ENCODE measurements at regions not wholly inside any gene's neighbourhood (a gene's known extent, or its start where the extent isn't known, plus 50 kb on each side); places are given as distances from the start of the nearest gene placed in this dataset.

DNA sequence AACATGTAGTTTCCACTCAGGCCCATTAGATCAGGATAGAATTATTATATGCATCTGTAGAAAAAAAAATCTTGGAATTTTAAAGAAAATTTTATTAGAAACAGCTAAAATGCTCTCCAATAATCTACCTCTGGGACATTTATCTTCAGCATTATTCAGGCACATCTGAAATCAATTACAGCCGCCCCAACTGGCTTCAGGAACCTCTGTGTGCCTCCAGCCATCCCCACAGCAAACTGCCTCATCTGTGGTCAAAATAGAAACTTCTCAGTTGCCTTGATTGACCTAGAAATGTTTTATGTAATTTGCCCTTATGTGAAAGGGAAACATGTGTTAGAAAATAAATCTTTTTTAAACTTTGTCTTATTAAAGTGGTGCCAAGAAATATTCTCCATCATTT lies 120.1 kb upstream of the LPAR1 start:
- FAIRE-seq = no peak

GRCh38 chr9:111154081-111154562 lies 115.9 kb upstream of the LPAR1 start:
- no peak for DNase-seq (ENCODE audit: insufficient read length, low spot score)
- FAIRE-seq = no peak
- no peak for TF ChIP-seq TAF1 (IDR thresholded peaks at IDR 0.05; ENCODE audit: low read depth, low read length)
- TF ChIP-seq POLR2AphosphoS5 (IDR thresholded peaks at IDR 0.05; ENCODE audit: low read depth, low read length) = no peak
- TF ChIP-seq POLR2A (IDR thresholded peaks at IDR 0.05; ENCODE audit: low read depth, low read length) = no peak
- TF ChIP-seq PAX5 (IDR thresholded peaks at IDR 0.05; ENCODE audit: insufficient read depth, low read length, severe bottlenecking) = no peak
- no peak for TF ChIP-seq POU2F2 (IDR thresholded peaks at IDR 0.05; ENCODE audit: low read depth, low read length)
- TF ChIP-seq SPI1 (IDR thresholded peaks at IDR 0.05; ENCODE audit: low read depth, low read length) = no peak

More for the DNA sequence above, 120.1 kb upstream of the LPAR1 start:
- TF ChIP-seq POLR2AphosphoS5 (IDR thresholded peaks at IDR 0.05; ENCODE audit: low read depth, low read length) (no peak), SPI1 (IDR thresholded peaks at IDR 0.05; ENCODE audit: low read depth, low read length) (no peak), PAX5 (IDR thresholded peaks at IDR 0.05; ENCODE audit: insufficient read depth, low read length, severe bottlenecking) (no peak)
- DNase-seq (ENCODE audit: insufficient read length, low spot score) = no peak

DNA sequence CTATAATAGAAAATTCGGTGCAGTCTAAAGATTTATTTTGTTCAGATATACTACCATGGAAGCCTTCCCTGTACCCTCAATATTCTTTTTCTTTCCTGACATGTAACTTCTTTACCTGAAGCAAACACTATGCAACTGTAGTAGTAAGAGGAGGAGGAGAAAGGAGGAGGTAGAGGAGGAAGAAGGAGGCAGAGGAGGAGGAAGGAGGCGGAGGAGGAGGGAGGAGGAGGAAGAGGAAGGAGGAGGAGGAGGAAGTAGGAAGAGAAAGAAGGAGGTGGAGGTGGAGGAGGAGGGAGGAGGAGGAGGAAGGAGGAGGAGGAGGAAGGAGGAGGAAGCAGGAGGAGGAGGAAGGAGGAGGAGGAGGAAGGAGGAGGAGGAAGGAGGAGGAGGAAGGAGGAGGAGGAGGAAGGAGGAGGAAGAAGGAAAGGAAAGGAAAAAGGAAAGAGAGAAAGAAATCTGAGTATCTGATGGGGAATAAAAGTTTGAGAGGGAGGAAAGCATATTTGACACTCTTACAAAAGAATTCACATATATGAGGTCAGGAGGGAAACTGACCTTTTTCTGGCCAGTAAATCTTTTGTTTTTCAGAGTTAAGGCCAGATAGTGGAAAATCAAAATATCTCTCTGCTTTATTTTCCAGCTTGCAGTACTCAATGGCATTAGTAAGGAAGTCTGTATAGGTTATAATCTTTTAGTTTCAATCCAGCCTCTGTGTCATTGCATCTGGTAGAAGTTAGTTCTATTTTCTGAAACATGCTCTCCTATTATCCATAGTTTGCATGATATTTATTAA lies 114.5 kb upstream of the LPAR1 start:
- no peak for DNase-seq (ENCODE audit: insufficient read length, low spot score)
- TF ChIP-seq POLR2A (IDR thresholded peaks at IDR 0.05; ENCODE audit: low read depth, low read length) (no peak), POLR2AphosphoS5 (IDR thresholded peaks at IDR 0.05; ENCODE audit: low read depth, low read length) (no peak), PAX5 (IDR thresholded peaks at IDR 0.05; ENCODE audit: insufficient read depth, low read length, severe bottlenecking) (no peak), POU2F2 (IDR thresholded peaks at IDR 0.05; ENCODE audit: low read depth, low read length) (no peak), TAF1 (IDR thresholded peaks at IDR 0.05; ENCODE audit: low read depth, low read length) (no peak), SPI1 (IDR thresholded peaks at IDR 0.05; ENCODE audit: low read depth, low read length) (no peak)
- FAIRE-seq = no peak

DNA sequence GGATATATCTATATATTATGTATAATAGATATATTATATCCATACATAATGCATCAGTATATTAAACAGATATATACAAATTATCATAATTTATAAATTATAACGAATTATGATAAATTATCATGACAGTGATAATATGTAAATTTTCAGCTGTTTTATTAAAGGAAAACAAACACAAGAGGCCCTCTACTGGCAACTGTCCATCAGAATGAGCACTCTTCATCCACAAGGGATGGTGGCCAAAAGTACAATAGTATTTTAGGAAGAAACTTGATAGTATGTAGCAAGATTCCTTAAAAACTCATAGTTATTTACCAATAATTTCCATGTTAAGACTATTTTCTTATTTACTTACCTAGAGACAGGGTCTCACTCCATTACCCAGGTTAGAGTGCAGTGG lies 113.3 kb upstream of the LPAR1 start:
- FAIRE-seq = no peak
- no peak for DNase-seq (ENCODE audit: insufficient read length, low spot score)
- TF ChIP-seq SPI1 (IDR thresholded peaks at IDR 0.05; ENCODE audit: low read depth, low read length) = no peak
- TF ChIP-seq TAF1 (IDR thresholded peaks at IDR 0.05; ENCODE audit: low read depth, low read length) = no peak
- no peak for TF ChIP-seq PAX5 (IDR thresholded peaks at IDR 0.05; ENCODE audit: insufficient read depth, low read length, severe bottlenecking)
- no peak for TF ChIP-seq POU2F2 (IDR thresholded peaks at IDR 0.05; ENCODE audit: low read depth, low read length)
- TF ChIP-seq POLR2A (IDR thresholded peaks at IDR 0.05; ENCODE audit: low read depth, low read length) = no peak
- TF ChIP-seq POLR2AphosphoS5 (IDR thresholded peaks at IDR 0.05; ENCODE audit: low read depth, low read length) = no peak

DNA sequence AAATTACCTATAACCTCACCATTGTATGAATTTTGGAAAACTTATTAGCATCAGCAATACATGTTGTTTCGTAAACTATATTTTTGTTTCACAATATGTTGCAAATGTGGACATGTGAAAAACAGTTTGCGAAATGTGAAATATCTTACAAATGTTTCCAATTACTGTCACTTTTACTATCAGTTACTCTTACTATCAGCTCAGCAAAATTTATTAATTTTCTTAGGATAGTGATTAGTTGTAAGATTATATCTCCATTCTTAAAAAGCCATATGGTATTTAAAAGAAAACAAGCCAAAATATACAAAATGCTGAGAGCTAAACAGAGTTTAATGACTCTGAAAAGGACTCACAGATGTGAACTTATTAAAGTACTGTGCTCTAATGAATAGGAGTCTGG lies 111.9 kb upstream of the LPAR1 start:
- FAIRE-seq (no peak), DNase-seq (ENCODE audit: insufficient read length, low spot score) (no peak)
- TF ChIP-seq POLR2AphosphoS5 (IDR thresholded peaks at IDR 0.05; ENCODE audit: low read depth, low read length) = no peak

GRCh38 chr9:111149018-111149759 lies 110.9 kb upstream of the LPAR1 start:
- no peak for FAIRE-seq
- no peak for DNase-seq (ENCODE audit: insufficient read length, low spot score)
- TF ChIP-seq TAF1 (IDR thresholded peaks at IDR 0.05; ENCODE audit: low read depth, low read length) = no peak
- no peak for TF ChIP-seq POLR2A (IDR thresholded peaks at IDR 0.05; ENCODE audit: low read depth, low read length)
- no peak for TF ChIP-seq POLR2AphosphoS5 (IDR thresholded peaks at IDR 0.05; ENCODE audit: low read depth, low read length)
- no peak for TF ChIP-seq SPI1 (IDR thresholded peaks at IDR 0.05; ENCODE audit: low read depth, low read length)
- no peak for TF ChIP-seq PAX5 (IDR thresholded peaks at IDR 0.05; ENCODE audit: insufficient read depth, low read length, severe bottlenecking)

DNA sequence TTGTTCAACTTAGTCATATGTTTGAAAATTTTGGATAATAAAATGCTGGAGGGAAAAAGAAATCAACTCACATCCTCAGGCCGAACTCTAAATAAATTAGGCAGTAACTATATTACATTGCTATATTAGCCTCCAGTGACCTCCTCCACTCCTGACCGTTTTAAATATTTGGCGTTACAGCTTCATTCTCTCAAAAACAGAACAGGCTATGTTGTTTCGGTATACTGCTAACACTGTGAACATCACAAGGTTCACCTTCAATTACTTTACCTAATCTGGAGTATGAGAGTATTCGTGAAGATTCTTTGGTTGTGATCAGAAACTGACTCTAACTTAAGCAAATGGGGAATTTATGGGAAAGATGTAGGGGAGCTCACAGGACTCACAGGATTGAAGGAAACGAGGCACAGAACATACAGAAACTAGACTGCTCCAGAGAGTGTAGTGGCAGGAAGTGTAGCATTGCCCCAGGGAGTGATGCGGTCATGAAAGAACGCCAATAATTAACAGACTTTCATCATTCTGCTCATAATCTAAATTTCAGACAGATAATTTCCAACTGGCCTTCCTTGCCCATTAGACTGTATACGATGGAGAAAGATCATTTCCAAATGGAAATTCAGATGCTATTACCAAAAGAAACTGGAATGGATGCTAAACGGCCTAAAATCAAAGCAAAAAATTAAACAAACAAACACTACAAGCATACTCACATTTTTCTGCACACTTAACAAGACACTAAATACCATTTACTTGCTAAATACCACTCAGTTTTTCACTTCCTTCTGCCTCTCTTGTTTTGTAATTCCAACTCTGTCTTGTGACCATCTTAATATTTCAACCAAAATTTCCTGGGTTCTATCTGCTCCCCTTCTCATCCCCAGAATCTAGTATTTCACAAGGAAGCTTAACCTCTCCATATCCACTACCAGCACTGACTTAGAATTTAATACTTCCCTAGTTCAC lies 110.1 kb upstream of the LPAR1 start:
- no peak for TF ChIP-seq TAF1 (IDR thresholded peaks at IDR 0.05; ENCODE audit: low read depth, low read length)
- no peak for TF ChIP-seq POU2F2 (IDR thresholded peaks at IDR 0.05; ENCODE audit: low read depth, low read length)
- TF ChIP-seq SPI1 (IDR thresholded peaks at IDR 0.05; ENCODE audit: low read depth, low read length) = no peak
- TF ChIP-seq POLR2AphosphoS5 (IDR thresholded peaks at IDR 0.05; ENCODE audit: low read depth, low read length) = no peak
- TF ChIP-seq PAX5 (IDR thresholded peaks at IDR 0.05; ENCODE audit: insufficient read depth, low read length, severe bottlenecking) = no peak
- no peak for TF ChIP-seq POLR2A (IDR thresholded peaks at IDR 0.05; ENCODE audit: low read depth, low read length)
- DNase-seq (ENCODE audit: insufficient read length, low spot score) = no peak

GRCh38 chr9:111147041-111147440 lies 108.8 kb upstream of the LPAR1 start:
- no peak for DNase-seq (ENCODE audit: insufficient read length, low spot score)
- no peak for FAIRE-seq
- TF ChIP-seq POLR2AphosphoS5 (IDR thresholded peaks at IDR 0.05; ENCODE audit: low read depth, low read length) (no peak), TAF1 (IDR thresholded peaks at IDR 0.05; ENCODE audit: low read depth, low read length) (no peak), SPI1 (IDR thresholded peaks at IDR 0.05; ENCODE audit: low read depth, low read length) (no peak), PAX5 (IDR thresholded peaks at IDR 0.05; ENCODE audit: insufficient read depth, low read length, severe bottlenecking) (no peak), POU2F2 (IDR thresholded peaks at IDR 0.05; ENCODE audit: low read depth, low read length) (no peak), POLR2A (IDR thresholded peaks at IDR 0.05; ENCODE audit: low read depth, low read length) (no peak)

More for the DNA sequence above, 110.1 kb upstream of the LPAR1 start:
- FAIRE-seq = no peak

DNA sequence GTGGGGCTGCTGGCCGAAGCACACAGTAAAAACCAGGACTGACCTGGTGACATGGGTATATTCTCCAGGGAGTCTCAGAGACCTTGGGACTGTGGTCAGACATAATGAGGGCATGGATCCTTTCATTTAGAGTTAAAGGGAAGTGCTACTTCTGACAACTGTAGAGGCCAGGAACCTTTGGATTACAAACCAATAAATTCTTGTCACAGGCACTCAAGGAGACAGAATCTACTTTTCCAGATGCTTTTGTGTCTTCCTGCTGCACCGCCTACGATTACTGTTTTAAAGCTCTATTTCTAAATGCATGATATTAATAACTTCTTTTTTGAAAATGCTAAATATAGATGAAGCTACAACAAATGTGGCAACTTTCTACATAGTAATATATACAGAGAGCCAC lies 106.5 kb upstream of the LPAR1 start:
- DNase-seq (ENCODE audit: insufficient read length, low spot score) = no peak
- no peak for FAIRE-seq
- TF ChIP-seq SPI1 (IDR thresholded peaks at IDR 0.05; ENCODE audit: low read depth, low read length) = no peak
- no peak for TF ChIP-seq TAF1 (IDR thresholded peaks at IDR 0.05; ENCODE audit: low read depth, low read length)
- TF ChIP-seq PAX5 (IDR thresholded peaks at IDR 0.05; ENCODE audit: insufficient read depth, low read length, severe bottlenecking) = no peak
- TF ChIP-seq POU2F2 (IDR thresholded peaks at IDR 0.05; ENCODE audit: low read depth, low read length) = no peak
- TF ChIP-seq POLR2AphosphoS5 (IDR thresholded peaks at IDR 0.05; ENCODE audit: low read depth, low read length) = no peak
- no peak for TF ChIP-seq POLR2A (IDR thresholded peaks at IDR 0.05; ENCODE audit: low read depth, low read length)

Measured in GM12891 (cell line).